ENCODE measurements at regions not wholly inside any gene's neighbourhood (a gene's known extent, or its start where the extent isn't known, plus 50 kb on each side); places are given as distances from the start of the nearest gene placed in this dataset.
A peak's percentile ranks its signal among the peaks of the same experiment; 100 is the strongest.

DNA sequence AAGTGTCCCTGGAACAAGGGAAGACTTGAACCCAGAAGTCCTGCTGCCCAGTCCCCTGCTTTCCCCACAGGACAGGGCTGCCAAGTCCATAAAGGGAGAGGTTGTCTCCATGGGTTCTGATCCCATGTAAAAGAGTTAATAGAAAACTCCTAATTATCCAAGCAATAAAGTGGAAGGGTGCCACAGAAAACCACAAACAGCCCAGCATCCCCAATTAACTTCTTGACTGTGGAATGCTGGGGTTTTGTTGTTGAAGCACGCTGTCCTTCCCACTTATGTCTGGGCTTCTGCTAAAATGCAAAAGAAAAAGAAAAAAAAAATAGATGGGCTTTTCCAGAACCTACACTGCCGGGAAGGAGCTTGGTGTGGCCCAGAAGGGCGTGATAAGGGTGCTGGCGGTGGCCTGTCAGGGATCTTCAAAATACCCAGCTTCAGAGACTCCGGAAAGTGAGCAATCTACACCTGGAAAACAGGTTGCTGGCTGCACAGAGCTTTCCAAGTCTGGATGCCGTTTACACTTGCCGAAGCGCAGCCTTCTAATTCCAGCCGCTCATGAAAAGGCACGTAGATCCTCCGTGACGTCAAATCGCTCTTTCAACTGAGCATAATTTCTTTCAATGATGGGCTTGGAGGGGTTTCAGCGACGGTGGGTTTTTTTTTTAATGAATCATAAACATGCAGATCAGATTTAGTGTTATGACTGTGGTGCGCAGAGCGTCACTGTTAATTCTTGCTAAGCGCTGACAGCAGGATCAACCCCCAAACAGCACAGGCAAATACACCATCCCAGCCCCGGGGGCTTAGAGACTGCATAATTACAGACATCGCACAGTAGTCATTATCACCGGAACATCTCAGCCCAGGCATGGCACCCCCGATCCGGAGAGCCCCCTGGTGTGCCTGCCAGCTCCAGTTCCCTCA lies 197.6 kb downstream of the BCOR start:
- intact Hi-C loops (cut with DNase I), result no loop called here
- Histone ChIP-seq H3K27me3 (peaks cover 0 to 7% (median 0%) of the 10 kb centered on the region in 4 donors), H3K36me3 (no peaks in the 10 kb centered on the region), H3K27ac (no peak overlapping the region), H3K4me1 (no peaks in the 10 kb centered on the region), H3K9me3 (no peaks in the 10 kb centered on the region), H3K4me3 (no peak overlapping the region)
- ATAC-seq (peak in 1 of 4 donors; percentile 48), FAIRE-seq (no peak), DNase-seq (peak in 1 of 6 donors; percentile 18)
- TF ChIP-seq, protein P1, sequence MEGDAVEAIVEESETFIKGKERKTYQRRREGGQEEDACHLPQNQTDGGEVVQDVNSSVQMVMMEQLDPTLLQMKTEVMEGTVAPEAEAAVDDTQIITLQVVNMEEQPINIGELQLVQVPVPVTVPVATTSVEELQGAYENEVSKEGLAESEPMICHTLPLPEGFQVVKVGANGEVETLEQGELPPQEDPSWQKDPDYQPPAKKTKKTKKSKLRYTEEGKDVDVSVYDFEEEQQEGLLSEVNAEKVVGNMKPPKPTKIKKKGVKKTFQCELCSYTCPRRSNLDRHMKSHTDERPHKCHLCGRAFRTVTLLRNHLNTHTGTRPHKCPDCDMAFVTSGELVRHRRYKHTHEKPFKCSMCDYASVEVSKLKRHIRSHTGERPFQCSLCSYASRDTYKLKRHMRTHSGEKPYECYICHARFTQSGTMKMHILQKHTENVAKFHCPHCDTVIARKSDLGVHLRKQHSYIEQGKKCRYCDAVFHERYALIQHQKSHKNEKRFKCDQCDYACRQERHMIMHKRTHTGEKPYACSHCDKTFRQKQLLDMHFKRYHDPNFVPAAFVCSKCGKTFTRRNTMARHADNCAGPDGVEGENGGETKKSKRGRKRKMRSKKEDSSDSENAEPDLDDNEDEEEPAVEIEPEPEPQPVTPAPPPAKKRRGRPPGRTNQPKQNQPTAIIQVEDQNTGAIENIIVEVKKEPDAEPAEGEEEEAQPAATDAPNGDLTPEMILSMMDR (IDR thresholded peaks at IDR 0.05), result no peak
- WGBS, 2 donors, result 29 to 48% methylated on average over 23 of the region's 23 CpGs

GRCh38 chrX:39900777-39901170 lies 197.0 kb downstream of the BCOR start:
- H3K4me3 ChIP-seq, result no peak overlapping the region
- 30 to 32% methylated on average over 11 of the region's 11 CpGs for WGBS, 2 donors
- no peak for ATAC-seq
- peak in 1 of 6 donors; percentile 21 for DNase-seq
- FAIRE-seq, result no peak
- TF ChIP-seq, protein P1 (IDR thresholded peaks at IDR 0.05), result no peak
- H3K27me3 ChIP-seq, result peaks cover 0 to 7% (median 0%) of the 10 kb centered on the region in 4 donors
- no peaks in the 10 kb centered on the region for H3K4me1 ChIP-seq
- H3K9me3 ChIP-seq, result no peaks in the 10 kb centered on the region
- intact Hi-C loops (cut with DNase I), result no loop called here
- H3K36me3 ChIP-seq, result no peaks in the 10 kb centered on the region
- H3K27ac ChIP-seq, result no peak overlapping the region

DNA sequence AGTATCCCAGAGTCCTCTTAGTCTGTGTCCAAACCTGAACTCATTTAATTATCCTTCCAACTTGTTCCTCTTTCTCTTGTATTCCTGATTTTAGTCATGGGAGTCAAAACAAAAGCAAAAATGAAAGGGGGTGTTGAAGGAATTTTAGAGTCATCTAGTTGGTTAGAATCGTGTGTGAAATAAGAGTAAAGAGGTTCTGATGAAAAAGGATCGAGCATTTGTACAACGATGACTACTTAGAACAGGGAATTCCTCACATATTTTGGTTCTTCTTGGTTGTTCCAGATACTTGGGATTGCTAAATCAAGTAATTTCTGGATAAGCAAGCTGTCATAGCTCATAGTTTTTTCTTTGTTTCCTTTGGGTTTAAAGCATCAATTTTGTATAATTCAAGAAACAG lies 194.4 kb downstream of the BCOR start:
- H3K4me1 ChIP-seq, result no peaks in the 10 kb centered on the region
- 59 to 69% methylated on average over 3 of the region's 3 CpGs for WGBS, 2 donors
- DNase-seq (no peak), FAIRE-seq (no peak), ATAC-seq (no peak)
- TF ChIP-seq, protein P1 (IDR thresholded peaks at IDR 0.05), result no peak
- no peak overlapping the region for H3K4me3 ChIP-seq
- intact Hi-C loops (cut with DNase I), result no loop called here
- H3K36me3 ChIP-seq, result no peaks in the 10 kb centered on the region
- no peaks in the 10 kb centered on the region for H3K9me3 ChIP-seq
- H3K27ac ChIP-seq, result no peak overlapping the region
- H3K27me3 ChIP-seq, result peaks cover 0 to 7% (median 0%) of the 10 kb centered on the region in 4 donors

GRCh38 chrX:39903937-39904336 lies 193.8 kb downstream of the BCOR start:
- no peak for FAIRE-seq
- Histone ChIP-seq H3K27me3 (peaks cover 0 to 7% (median 0%) of the 10 kb centered on the region in 4 donors), H3K9me3 (no peaks in the 10 kb centered on the region), H3K4me3 (no peak overlapping the region), H3K4me1 (no peaks in the 10 kb centered on the region), H3K36me3 (no peaks in the 10 kb centered on the region), H3K27ac (no peak overlapping the region)
- intact Hi-C loops (cut with DNase I), result no loop called here
- TF ChIP-seq, protein P1 (IDR thresholded peaks at IDR 0.05), result no peak
- no peak for ATAC-seq
- no peak for DNase-seq
- 78 to 90% methylated on average over 4 of the region's 4 CpGs for WGBS, 2 donors
